Astrocyte (in vitro differentiated cells and primary cell): ENCODE measurements at regions not wholly inside any gene's neighbourhood (a gene's known extent, or its start where the extent isn't known, plus 50 kb on each side); places are given as distances from the start of the nearest gene placed in this dataset.
"Not testable (repeated sequence)": the region's sequence is repeated elsewhere in the genome, so short reads cannot be mapped to it uniquely, and the experiment has no call there.

ENCODE experiments used
- EZH2 ChIP-seq: IDR thresholded peaks from 2 replicates; pipeline ENCODE4 v1.6.1; 2012; ENCODE audit warnings: mild to moderate bottlenecking, low read length, inconsistent platforms; ENCODE audit not compliant: insufficient read depth
- TF ChIP-seq, protein P1 (sequence below): IDR thresholded peaks from 2 replicates; pipeline ENCODE4 v1.5.1; 2011; ENCODE audit warnings: low read depth, mild to moderate bottlenecking, inconsistent platforms, low read length, moderate library complexity; ENCODE audit not compliant: insufficient read depth

DNA sequence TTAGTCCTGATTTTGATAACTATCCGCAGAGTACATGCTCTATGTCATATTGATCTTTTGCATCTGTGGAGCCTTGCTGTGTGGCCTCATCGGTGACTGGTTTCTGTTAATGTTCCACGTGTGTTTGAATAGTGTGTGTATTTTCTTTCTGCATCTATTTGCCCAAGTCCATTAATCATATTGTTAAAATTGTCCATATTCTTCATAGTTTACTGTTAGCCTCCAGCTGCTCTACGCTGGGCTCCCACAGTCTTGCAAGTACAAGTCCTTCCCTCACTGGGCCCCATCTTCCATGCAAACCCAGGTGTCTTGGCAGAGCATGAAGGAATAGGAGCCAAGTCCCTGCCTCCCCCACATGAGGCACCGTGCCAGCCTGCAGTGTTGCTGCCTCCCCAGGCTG, 145.4 kb upstream of the NBPF12 start:
- TF ChIP-seq, protein P1, sequence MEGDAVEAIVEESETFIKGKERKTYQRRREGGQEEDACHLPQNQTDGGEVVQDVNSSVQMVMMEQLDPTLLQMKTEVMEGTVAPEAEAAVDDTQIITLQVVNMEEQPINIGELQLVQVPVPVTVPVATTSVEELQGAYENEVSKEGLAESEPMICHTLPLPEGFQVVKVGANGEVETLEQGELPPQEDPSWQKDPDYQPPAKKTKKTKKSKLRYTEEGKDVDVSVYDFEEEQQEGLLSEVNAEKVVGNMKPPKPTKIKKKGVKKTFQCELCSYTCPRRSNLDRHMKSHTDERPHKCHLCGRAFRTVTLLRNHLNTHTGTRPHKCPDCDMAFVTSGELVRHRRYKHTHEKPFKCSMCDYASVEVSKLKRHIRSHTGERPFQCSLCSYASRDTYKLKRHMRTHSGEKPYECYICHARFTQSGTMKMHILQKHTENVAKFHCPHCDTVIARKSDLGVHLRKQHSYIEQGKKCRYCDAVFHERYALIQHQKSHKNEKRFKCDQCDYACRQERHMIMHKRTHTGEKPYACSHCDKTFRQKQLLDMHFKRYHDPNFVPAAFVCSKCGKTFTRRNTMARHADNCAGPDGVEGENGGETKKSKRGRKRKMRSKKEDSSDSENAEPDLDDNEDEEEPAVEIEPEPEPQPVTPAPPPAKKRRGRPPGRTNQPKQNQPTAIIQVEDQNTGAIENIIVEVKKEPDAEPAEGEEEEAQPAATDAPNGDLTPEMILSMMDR, result not testable (repeated sequence)
- not testable (repeated sequence) for TF ChIP-seq EZH2
